ENCODE measurements at regions not wholly inside any gene's neighbourhood (a gene's known extent, or its start where the extent isn't known, plus 50 kb on each side); places are given as distances from the start of the nearest gene placed in this dataset.
A peak's percentile ranks its signal among the peaks of the same experiment; 100 is the strongest.

DNA sequence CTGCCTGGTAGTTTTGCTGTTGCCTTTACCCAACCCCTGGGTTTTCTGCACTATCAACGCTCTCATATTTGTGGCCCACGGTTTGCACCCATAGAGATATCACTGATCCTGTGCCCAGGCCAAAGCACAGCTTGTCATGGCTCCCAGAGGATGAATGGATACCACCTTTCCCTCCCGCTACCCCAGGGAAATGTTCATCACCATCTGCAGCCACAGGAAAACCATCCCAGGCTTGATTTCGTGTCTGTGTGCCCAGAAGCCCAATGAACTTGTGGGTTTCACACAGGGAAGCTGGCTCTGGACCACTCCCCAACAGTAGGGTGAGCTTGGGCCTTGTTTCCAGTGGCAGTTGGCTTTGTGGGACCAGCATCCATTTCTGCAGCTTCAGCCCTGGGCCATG lies 143.1 kb upstream of the GDF10 start:
- peaks cover 0 to 17% (median 8%) of the 10 kb centered on the region in 4 donors for H3K4me1 ChIP-seq
- no peak overlapping the region for H3K27ac ChIP-seq (replicated peaks in 1 of 4)
- H3K4me3 ChIP-seq: no peak overlapping the region
- TF ChIP-seq POLR2A (IDR thresholded peaks at IDR 0.05; ENCODE audit: low read depth): no peak
- no peak for TF ChIP-seq EP300 (IDR thresholded peaks at IDR 0.05)
- no peak for TF ChIP-seq POLR2AphosphoS5 (IDR thresholded peaks at IDR 0.05)
- TF ChIP-seq, protein P1, sequence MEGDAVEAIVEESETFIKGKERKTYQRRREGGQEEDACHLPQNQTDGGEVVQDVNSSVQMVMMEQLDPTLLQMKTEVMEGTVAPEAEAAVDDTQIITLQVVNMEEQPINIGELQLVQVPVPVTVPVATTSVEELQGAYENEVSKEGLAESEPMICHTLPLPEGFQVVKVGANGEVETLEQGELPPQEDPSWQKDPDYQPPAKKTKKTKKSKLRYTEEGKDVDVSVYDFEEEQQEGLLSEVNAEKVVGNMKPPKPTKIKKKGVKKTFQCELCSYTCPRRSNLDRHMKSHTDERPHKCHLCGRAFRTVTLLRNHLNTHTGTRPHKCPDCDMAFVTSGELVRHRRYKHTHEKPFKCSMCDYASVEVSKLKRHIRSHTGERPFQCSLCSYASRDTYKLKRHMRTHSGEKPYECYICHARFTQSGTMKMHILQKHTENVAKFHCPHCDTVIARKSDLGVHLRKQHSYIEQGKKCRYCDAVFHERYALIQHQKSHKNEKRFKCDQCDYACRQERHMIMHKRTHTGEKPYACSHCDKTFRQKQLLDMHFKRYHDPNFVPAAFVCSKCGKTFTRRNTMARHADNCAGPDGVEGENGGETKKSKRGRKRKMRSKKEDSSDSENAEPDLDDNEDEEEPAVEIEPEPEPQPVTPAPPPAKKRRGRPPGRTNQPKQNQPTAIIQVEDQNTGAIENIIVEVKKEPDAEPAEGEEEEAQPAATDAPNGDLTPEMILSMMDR (IDR thresholded peaks at IDR 0.05): no peak
- peaks cover 0 to 12% (median 7%) of the 10 kb centered on the region in 4 donors for H3K9me3 ChIP-seq
- H3K27me3 ChIP-seq: no peaks in the 10 kb centered on the region
- intact Hi-C loops (cut with DNase I): no loop called here
- WGBS: 82% methylated on average over 4 of the region's 4 CpGs
- DNase-seq (ENCODE audit: extremely low spot score): peak; percentile 66
- no peaks in the 10 kb centered on the region for H3K36me3 ChIP-seq

DNA sequence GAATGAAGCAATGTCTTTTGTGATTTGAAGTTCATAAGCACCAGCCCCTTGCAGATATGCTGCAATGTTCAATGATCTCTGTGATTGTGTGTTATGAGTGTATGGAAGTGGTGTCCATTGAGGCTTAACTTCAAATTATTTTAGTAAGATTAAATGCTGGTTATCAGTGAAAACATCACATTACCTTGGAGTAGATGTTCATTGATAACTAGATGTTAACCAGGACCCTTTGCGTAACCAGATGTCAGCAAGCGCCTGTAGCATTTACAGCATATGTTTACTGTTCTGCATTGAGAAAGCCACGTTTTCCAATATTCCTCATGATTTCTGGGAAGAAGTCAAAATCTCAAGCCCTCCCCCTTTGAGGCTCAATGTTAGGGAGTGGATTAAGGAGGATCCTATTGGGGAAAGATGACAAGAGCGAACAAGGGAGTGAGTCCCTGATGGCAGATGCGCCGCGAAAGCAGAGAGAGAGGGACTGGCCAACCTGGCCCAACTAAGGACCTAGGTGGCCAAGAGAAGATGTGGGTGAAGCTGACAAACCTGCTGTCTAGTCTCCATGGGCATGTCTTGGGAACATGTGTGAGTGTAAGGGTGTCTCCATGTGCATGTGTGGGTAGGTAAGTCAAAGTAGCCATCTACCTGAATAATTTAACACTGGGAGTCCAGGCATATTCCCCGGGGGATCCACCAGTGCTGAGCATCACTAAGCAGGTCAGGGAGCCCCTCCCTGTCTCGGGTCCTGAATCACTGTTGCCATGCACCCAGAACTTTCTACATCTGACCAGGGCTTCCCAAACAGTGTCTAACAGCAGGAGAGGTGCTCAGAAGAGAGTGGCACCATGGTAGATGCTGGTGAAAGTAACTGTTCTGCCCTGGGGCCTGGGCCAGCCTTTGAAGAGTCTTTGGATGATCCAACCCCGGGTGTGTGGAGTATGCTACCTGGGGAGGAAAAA lies 141.6 kb upstream of the GDF10 start:
- no peaks in the 10 kb centered on the region for H3K27me3 ChIP-seq
- H3K4me3 ChIP-seq: no peak overlapping the region
- H3K4me1 ChIP-seq: peaks cover 0 to 14% (median 8%) of the 10 kb centered on the region in 4 donors
- H3K27ac ChIP-seq (replicated peaks in 1 of 4): no peak overlapping the region
- 95% methylated on average over 8 of the region's 10 CpGs for WGBS
- H3K36me3 ChIP-seq: no peaks in the 10 kb centered on the region
- peak; percentile 87 for DNase-seq (ENCODE audit: extremely low spot score)
- H3K9me3 ChIP-seq: peaks cover 0 to 12% (median 7%) of the 10 kb centered on the region in 4 donors
- TF ChIP-seq, protein P1 (IDR thresholded peaks at IDR 0.05): no peak
- TF ChIP-seq POLR2AphosphoS5 (IDR thresholded peaks at IDR 0.05): no peak
- no peak for TF ChIP-seq POLR2A (IDR thresholded peaks at IDR 0.05; ENCODE audit: low read depth)
- no peak for TF ChIP-seq EP300 (IDR thresholded peaks at IDR 0.05)
- intact Hi-C loops (cut with DNase I): no loop called here

DNA sequence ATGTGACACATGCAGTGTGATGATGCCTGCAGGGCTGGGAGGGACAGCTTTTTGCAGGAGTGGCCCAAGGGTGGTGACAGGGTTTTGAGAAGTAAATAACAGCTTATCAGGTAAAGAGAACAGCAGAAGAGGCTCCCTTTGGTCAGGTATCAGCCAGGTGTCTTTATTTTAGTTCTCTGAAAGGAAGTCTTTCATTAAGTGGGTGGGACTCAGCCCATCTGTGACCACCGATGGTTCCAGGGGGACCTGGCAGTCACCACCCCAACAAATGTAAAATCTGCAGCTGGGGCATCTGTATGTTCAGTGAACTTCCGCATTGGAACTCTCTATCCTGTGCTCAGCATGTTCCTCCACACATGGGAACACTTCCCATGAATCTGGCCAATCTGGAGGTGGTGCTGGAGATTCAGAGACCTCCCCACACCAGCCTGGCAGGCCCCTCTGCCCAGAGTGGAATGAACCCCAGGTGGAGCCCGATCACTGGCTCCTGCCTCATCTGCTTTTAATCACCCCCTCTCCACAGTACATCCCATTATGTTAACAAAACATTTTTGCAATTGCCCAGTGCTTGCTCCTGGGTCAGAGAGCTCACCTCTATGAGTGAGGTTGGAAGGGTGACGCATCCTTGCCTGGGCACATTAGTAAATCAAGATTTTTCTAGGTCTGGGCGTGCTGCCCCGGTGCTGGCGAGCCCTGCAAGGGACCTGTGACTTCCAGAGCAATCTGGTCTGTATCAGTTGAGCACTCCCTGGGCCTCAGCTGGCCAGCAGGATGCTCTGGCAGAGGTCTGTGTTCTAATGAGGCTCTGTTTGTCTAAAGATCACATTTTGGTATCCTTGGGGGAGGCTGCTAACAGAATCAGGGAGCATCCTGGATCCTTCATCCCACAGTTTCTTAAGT lies 140.4 kb upstream of the GDF10 start:
- TF ChIP-seq POLR2AphosphoS5 (IDR thresholded peaks at IDR 0.05) (peak in 1 of 2 donors; percentile 23), POLR2A (IDR thresholded peaks at IDR 0.05; ENCODE audit: low read depth) (no peak)
- DNase-seq (ENCODE audit: extremely low spot score): peak; percentile 92
- H3K27me3 ChIP-seq: no peaks in the 10 kb centered on the region
- intact Hi-C loops (cut with DNase I): no loop called here
- H3K4me3 ChIP-seq: no peak overlapping the region
- peaks cover 0 to 11% (median 6%) of the 10 kb centered on the region in 4 donors for H3K9me3 ChIP-seq
- H3K36me3 ChIP-seq: no peaks in the 10 kb centered on the region
- WGBS: 51% methylated on average over 4 of the region's 7 CpGs
- H3K4me1 ChIP-seq: peaks cover 0 to 16% (median 8%) of the 10 kb centered on the region in 4 donors
- peak overlapping the region in 1 of 4 donors; percentile 62 for H3K27ac ChIP-seq (replicated peaks in 1 of 4)

DNA sequence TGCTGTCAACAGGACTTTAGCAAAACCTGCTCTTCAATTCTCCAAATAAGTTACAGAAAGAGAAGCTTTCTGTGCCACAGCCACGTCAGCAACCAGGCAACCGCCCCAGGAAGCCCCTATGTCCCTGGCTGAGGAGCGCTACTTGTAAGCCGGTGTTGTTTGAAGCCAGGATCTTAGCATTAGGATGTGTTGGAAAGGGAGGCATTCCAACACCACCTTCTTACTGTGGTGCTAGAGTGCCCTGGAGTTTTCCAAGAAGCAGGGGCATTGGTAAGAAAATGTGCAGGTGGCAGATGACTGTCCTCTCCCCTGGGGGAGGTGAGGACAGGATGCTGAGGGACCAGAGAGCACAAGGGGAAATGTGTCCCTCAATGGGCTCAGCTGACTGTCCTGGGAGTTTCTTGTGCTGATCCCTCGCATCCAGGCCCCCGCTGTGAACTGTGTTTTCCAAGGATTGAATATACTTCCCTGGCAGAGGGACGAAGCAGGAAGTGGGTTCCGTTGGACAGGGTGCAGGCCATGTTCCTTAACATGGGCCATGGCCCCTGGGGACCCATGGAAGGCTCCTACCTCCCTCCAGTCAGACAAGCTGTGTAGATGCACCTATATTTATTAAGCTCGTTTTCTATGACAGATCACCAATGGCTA lies 139.6 kb upstream of the GDF10 start:
- DNase-seq (ENCODE audit: extremely low spot score): peak; percentile 90
- peaks cover 2 to 24% (median 14%) of the 10 kb centered on the region in 4 donors for H3K4me1 ChIP-seq
- 55% methylated on average over 8 of the region's 9 CpGs for WGBS
- H3K27me3 ChIP-seq: no peaks in the 10 kb centered on the region
- H3K36me3 ChIP-seq: no peaks in the 10 kb centered on the region
- H3K9me3 ChIP-seq: peaks cover 0 to 4% (median 0%) of the 10 kb centered on the region in 4 donors
- no peak overlapping the region for H3K4me3 ChIP-seq
- intact Hi-C loops (cut with DNase I): no loop called here
- no peak for TF ChIP-seq POLR2AphosphoS5 (IDR thresholded peaks at IDR 0.05)
- TF ChIP-seq EP300 (IDR thresholded peaks at IDR 0.05): no peak
- TF ChIP-seq POLR2A (IDR thresholded peaks at IDR 0.05; ENCODE audit: low read depth): no peak
- TF ChIP-seq, protein P1 (IDR thresholded peaks at IDR 0.05): no peak
- H3K27ac ChIP-seq (replicated peaks in 1 of 4): peak overlapping the region in 2 of 4 donors; percentile 18 to 62

All from esophagus muscularis mucosa (tissue), 4 donors.